Smooth muscle cell of the brain vasculature (primary cell): ENCODE measurements at regions not wholly inside any gene's neighbourhood (a gene's known extent, or its start where the extent isn't known, plus 50 kb on each side); places are given as distances from the start of the nearest gene placed in this dataset.
A peak's percentile ranks its signal among the peaks of the same experiment; 100 is the strongest.
"Not testable (repeated sequence)": the region's sequence is repeated elsewhere in the genome, so short reads cannot be mapped to it uniquely, and the experiment has no call there.

Source experiments
- DNase-seq: peaks from one replicate; pipeline ENCODE4 v3.0.0-alpha.2; 2012; ENCODE audit warnings: low read depth, low spot score

- no peak for DNase-seq
Measured at GRCh38 chr3:151675858-151676615, 57.7 kb upstream of the AADACL2 start.

- no peak for DNase-seq
Measured at GRCh38 chr3:151673974-151674373, 59.8 kb upstream of the AADACL2 start.

GRCh38 chr3:151667762-151668161 lies 66.0 kb upstream of the AADACL2 start:
- not testable (repeated sequence) for DNase-seq

GRCh38 chr3:151660885-151661284 lies 72.8 kb upstream of the AADACL2 start:
- DNase-seq: peak; percentile 13

GRCh38 chr3:151644986-151645385 lies 88.7 kb upstream of the AADACL2 start:
- no peak for DNase-seq

- no peak for DNase-seq
Measured at GRCh38 chr3:151644020-151644620, 89.6 kb upstream of the AADACL2 start.

GRCh38 chr3:151639418-151639740 lies 94.3 kb upstream of the AADACL2 start:
- DNase-seq: no peak

- DNase-seq: no peak
Measured at GRCh38 chr3:151638555-151639417, 94.9 kb upstream of the AADACL2 start.

GRCh38 chr3:151635905-151636304 lies 97.8 kb upstream of the AADACL2 start:
- no peak for DNase-seq

GRCh38 chr3:151631946-151632345 lies 101.8 kb upstream of the AADACL2 start:
- DNase-seq: no peak

GRCh38 chr3:151630938-151631441 lies 102.7 kb upstream of the AADACL2 start:
- DNase-seq: no peak

GRCh38 chr3:151630035-151630434 lies 103.7 kb upstream of the AADACL2 start:
- peak; percentile 18 for DNase-seq

GRCh38 chr3:151625586-151625985 lies 108.1 kb upstream of the AADACL2 start:
- DNase-seq: no peak

GRCh38 chr3:151625086-151625485 lies 108.6 kb upstream of the AADACL2 start:
- DNase-seq: no peak

- DNase-seq: no peak
Measured at GRCh38 chr3:151620071-151620470, 113.7 kb upstream of the AADACL2 start.

GRCh38 chr3:151615464-151615863 lies 118.3 kb upstream of the AADACL2 start:
- DNase-seq: no peak

GRCh38 chr3:151612115-151612514 lies 121.6 kb upstream of the AADACL2 start:
- DNase-seq: no peak

- DNase-seq: no peak
Measured at GRCh38 chr3:151611419-151611818, 122.3 kb upstream of the AADACL2 start.

- DNase-seq: no peak
Measured at GRCh38 chr3:151609491-151609890, 124.2 kb upstream of the AADACL2 start.

GRCh38 chr3:151604891-151605290 lies 128.8 kb upstream of the AADACL2 start:
- DNase-seq: no peak

- no peak for DNase-seq
Measured at GRCh38 chr3:151600783-151601182, 132.9 kb upstream of the AADACL2 start.

GRCh38 chr3:151599103-151599672 lies 134.5 kb upstream of the AADACL2 start:
- no peak for DNase-seq
